T-helper 9 cell (primary cell): ENCODE measurements at regions not wholly inside any gene's neighbourhood (a gene's known extent, or its start where the extent isn't known, plus 50 kb on each side); places are given as distances from the start of the nearest gene placed in this dataset.
"Not testable (repeated sequence)": the region's sequence is repeated elsewhere in the genome, so short reads cannot be mapped to it uniquely, and the experiment has no call there.

Experiments used
- DNase-seq: peaks from one replicate; pipeline ENCODE4 v3.0.0-alpha.2; 2020

- DNase-seq: no peak
Observed at GRCh38 chr3:5560199-5560598, 372.7 kb downstream of the EDEM1 start.

- no peak for DNase-seq
Observed at GRCh38 chr3:5563537-5564277, 376.2 kb downstream of the EDEM1 start.

- DNase-seq: no peak
Observed at GRCh38 chr3:5564278-5564666, 376.8 kb downstream of the EDEM1 start.

GRCh38 chr3:5565026-5565425, 377.5 kb downstream of the EDEM1 start:
- DNase-seq: no peak

- DNase-seq: no peak
Observed at GRCh38 chr3:5567113-5567512, 379.6 kb downstream of the EDEM1 start.

DNA sequence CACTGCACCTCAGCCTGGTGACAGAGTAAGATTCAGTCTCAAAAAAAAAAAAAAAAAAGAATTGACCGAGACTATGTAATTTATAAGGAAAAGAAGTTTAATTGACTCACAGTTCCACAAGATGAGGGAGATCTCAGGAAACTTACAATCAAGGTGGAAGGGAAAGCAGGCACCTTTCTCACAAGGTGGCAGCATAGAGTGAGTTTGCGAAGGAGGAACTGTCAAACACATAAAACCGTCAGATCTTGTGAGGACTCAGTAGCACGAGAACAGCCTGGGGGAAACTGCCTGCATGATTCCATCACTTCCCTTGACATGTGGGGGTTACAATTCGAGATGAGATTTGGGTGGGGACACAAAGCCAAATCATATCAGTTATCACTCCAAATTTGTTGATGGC, 380.9 kb downstream of the EDEM1 start:
- no peak for DNase-seq

- DNase-seq: no peak
Observed at GRCh38 chr3:5569152-5569551, 381.6 kb downstream of the EDEM1 start.

DNA sequence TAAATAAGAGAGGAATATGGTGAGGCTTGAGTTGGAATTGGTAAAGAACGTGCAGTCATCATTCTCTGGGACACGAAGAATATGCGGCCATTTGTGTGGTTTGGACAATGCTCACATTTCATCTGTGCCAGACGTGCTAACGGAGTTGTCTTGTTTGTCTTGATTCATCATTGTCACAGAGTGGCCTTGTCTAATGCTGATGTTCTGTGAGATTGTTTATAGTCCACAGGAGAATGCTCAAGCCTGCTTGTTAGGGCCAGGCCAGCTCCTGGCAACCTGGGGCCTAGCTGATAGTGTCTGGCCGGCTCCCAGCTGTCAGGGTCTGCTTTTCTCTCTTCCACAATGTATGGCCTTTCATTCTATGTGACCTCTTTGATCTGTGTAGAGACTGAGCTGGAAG, 384.7 kb downstream of the EDEM1 start:
- DNase-seq: no peak

DNA sequence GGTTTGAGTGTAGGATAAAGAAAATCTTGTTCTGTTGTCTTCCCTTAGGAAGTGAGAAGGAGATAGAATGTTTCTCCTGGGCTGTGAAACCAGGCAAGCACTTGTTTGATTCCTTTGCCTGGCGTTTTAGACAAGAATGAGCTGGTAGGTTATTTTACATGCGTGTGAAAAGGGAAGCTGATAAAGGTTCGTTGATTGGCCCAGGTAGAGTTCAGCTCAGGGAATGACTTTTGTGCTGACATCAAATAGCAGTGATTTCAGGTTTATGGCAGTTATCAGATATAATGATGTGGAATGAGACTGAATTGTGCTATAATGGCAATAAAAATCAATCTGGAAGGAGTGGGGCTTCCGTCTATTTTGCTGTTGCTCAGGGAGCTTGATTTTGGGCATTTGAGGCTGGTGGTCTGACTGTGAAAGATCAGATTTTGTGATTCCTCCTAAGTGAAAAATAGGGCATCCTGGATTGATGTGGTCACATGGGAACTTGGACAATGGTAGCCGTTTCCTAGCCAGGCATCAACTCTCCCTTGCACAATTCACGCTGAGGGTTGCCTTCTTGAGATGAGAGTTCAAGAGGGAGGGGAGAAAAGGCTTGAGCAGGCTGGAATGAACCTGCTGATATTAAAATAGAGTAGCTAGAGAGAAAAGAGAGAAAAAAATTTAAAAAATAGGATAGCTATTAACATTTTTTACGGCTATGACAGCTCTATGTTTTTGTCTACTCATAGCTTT, 388.9 kb downstream of the EDEM1 start:
- DNase-seq: no peak

- DNase-seq: no peak
Observed at GRCh38 chr3:5579139-5579602, 391.7 kb downstream of the EDEM1 start.

GRCh38 chr3:5579946-5580345, 392.4 kb downstream of the EDEM1 start:
- DNase-seq: no peak

- no peak for DNase-seq
Observed at GRCh38 chr3:5580826-5581225, 393.3 kb downstream of the EDEM1 start.

GRCh38 chr3:5581743-5582142, 394.2 kb downstream of the EDEM1 start:
- DNase-seq: no peak

GRCh38 chr3:5583920-5584319, 396.4 kb downstream of the EDEM1 start:
- no peak for DNase-seq

GRCh38 chr3:5585085-5585484, 397.6 kb downstream of the EDEM1 start:
- DNase-seq: no peak

DNA sequence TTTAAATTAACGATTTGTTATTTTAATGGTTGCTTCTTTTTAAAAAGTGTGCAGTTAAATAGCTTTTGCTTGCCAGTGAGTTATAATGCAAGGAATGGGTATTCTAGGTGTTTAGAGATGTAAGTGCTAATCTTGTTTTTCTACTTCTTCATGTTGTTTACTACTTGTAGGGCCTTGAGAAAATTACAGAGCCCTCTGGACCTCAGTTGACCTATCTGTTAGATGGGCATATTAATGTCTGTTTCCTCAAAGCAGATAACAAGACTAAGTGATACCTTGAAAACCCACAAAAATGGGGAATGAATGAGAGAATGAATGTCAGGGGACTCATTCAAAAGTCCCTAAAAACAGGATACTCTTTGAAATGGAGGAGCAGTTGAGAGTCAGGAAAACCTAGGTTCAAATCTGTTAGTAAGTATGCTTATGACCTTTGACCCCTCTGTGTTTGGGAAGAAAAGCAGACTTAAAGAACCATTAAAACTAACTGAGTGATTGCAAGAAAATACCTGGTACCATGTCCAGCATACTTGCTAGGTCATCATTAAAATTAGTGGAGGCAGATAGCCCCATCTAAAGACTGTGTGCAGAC, 419.5 kb downstream of the EDEM1 start:
- no peak for DNase-seq

DNA sequence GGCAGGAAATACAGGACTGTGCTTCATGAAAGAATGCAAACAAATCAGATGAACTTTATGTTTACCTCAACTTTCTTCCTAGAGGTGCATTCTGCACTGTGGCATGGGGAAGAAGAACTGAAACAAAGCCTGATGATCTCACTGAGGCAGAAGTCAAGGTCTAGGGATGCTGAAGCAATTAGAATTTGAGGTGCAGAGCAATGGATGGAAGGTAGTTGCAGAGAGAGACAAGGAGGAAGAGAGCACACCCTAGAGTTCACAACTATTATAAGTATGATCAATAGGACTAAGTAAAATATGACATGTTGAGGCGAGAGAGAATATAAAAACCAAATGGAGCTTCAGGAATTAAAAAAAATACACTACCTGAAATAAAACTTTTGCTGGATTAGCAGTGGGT, 420.1 kb downstream of the EDEM1 start:
- no peak for DNase-seq

DNA sequence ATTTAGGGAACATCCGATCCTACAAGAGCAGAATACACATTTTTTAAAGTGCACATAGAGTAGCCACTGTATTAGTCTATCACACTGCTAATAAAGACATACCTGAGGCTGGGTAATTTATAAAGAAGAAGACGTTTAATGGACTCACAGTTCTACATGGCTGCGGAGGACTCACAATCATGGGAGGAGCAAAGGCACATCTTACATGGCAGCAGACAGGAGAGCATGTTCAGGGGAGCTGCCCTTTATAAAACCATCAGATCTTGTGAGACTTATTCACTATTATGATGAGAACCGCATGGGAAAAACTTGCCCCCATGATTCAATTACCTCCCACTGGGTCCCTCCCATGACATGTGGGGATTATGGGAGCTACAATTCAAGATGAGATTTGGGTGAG, 421.5 kb downstream of the EDEM1 start:
- DNase-seq: not testable (repeated sequence)

GRCh38 chr3:5613599-5613998, 426.1 kb downstream of the EDEM1 start:
- DNase-seq: no peak

DNA sequence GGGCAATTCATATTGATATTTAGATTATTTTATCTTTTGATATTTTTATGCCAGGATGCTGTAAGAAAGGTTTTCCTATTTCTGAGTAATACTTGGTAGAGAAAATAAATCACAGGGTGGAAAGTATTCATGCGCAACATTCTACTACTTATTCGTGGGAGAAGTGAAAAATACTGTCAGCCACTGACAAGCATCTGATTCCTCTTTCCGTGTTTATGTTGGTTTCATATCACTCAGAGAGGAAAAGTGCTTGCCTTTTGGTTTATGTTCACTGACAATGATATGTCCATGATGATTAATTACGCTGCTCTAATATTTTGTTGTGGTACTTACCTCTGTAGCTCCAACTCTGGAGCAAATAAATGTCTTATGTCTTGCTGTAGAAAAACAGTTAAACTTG, 429.4 kb downstream of the EDEM1 start:
- DNase-seq: no peak

DNA sequence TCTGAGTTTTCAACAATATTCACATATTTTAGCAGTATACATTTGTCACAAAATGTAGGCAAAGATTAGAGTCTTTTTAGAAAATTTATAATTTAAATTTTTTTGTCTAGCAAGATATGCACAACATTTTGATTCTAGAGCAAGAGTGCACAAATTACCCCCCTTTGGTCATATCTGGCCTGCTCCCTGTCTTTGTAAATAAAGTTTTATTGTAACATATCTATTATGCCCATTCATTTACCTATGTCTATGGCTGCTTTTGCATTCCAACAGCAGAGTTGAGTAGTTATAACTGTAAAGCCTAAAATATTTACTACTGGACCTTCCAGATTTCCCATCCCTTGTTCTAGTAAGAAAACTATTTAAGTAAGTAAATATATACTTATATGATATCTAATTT, 430.7 kb downstream of the EDEM1 start:
- DNase-seq: no peak

- no peak for DNase-seq
Observed at GRCh38 chr3:5630406-5630805, 442.9 kb downstream of the EDEM1 start.

DNA sequence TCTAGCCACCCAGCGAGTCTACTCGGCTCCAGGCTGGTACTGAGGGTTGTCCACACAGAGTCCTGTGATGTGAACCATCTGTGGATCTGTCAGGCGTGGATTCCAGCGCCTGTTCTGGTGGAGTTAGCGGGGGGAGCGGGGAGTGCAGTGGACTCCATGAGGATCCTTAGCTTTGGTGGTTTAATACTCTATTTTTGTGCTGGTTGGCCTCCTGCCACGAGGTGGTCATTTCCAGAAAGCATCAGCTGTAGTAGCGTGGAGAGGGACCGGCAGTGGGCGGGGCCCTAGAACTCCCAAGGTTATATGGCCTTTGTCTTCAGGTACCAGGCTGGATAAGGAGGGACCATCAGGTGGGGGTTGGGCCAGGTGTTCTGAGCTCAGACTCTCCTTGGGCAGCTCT, 446.5 kb downstream of the EDEM1 start:
- DNase-seq: no peak

GRCh38 chr3:5634411-5634810, 446.9 kb downstream of the EDEM1 start:
- no peak for DNase-seq
